ENCODE measurements at regions not wholly inside any gene's neighbourhood (a gene's known extent, or its start where the extent isn't known, plus 50 kb on each side); places are given as distances from the start of the nearest gene placed in this dataset.

DNA sequence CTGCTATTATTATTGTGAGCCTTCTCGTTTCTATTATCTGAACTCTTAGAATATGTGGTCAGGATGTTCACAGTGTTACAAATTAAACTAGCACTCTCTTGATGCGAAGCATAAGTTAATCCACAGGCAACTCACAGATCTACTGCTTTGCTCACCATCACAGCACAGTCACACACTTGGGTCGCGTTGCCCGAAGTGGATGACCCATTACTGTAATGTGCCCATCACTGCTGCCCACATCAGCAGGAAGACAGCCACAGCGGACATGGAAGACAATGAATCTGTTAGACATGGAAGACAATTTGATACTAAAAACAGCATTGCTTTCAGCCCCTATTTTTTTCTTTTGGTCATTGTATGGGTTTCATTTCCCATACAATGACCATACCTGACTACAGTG, 216.4 kb upstream of the B3GAT1 start:
- TF ChIP-seq, protein P1, sequence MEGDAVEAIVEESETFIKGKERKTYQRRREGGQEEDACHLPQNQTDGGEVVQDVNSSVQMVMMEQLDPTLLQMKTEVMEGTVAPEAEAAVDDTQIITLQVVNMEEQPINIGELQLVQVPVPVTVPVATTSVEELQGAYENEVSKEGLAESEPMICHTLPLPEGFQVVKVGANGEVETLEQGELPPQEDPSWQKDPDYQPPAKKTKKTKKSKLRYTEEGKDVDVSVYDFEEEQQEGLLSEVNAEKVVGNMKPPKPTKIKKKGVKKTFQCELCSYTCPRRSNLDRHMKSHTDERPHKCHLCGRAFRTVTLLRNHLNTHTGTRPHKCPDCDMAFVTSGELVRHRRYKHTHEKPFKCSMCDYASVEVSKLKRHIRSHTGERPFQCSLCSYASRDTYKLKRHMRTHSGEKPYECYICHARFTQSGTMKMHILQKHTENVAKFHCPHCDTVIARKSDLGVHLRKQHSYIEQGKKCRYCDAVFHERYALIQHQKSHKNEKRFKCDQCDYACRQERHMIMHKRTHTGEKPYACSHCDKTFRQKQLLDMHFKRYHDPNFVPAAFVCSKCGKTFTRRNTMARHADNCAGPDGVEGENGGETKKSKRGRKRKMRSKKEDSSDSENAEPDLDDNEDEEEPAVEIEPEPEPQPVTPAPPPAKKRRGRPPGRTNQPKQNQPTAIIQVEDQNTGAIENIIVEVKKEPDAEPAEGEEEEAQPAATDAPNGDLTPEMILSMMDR (conservative IDR thresholded peaks at IDR 0.05; ENCODE audit: low read length): no peak
- no peak for TF ChIP-seq EZH2phosphoT487 (IDR thresholded peaks at IDR 0.05; ENCODE audit: borderline replicate concordance)

Measured in Loucy (cell line).